IMR-90 (cell line): ENCODE measurements at regions not wholly inside any gene's neighbourhood (a gene's known extent, or its start where the extent isn't known, plus 50 kb on each side); places are given as distances from the start of the nearest gene placed in this dataset.

Source experiments
- ATAC-seq: fragments of 200-7000 bp; cut with Tn5 transposase; 2 replicates; pipeline ENCODE4 v1.9.1; 2020; ENCODE audit warnings: low read depth, mild to moderate bottlenecking, moderate library complexity
- BruUV-seq: library from RNA; stranded (reverse); fragments of 400-500 nt; replicated peaks from 2 replicates; lab custom pipeline; 2021; lab: Mats Ljungman, UMichigan
- CTCF ChIA-PET: fragments of 300-600 bp; formaldehyde crosslinking; extraction: SDS; loops from one replicate; lab custom pipeline; 2021; ENCODE audit warnings: antibody characterized with exemption; lab: Yijun Ruan, JAX
- POLR2A ChIA-PET: fragments of 300-600 bp; sonication (Branson Sonifier 250); formaldehyde crosslinking; loops from one replicate; lab custom pipeline; 2022; ENCODE audit warnings: antibody characterized with exemption; ENCODE audit not compliant: unreplicated experiment; lab: Charles Lee
- DNase-seq: peaks from one replicate; pipeline ENCODE4 v3.0.0; 2013
- H2AFZ ChIP-seq: replicated peaks from 2 replicates; pipeline ENCODE3; 2013; ENCODE audit warnings: low read length, mild to moderate bottlenecking; ENCODE audit not compliant: poor library complexity
- H2AK5ac ChIP-seq: 2 replicates; pipeline ENCODE4 v1.6.1; 2013; ENCODE audit warnings: low read depth, low read length, inconsistent platforms
- H2AK9ac ChIP-seq: replicated peaks from 2 replicates; pipeline ENCODE3; 2013; ENCODE audit warnings: mild to moderate bottlenecking, low read depth, low read length, moderate library complexity; ENCODE audit not compliant: poor library complexity
- H2BK120ac ChIP-seq: 2 replicates; pipeline ENCODE4 v1.6.1; 2013; ENCODE audit warnings: low read depth, low read length, inconsistent platforms
- H2BK15ac ChIP-seq: 3 replicates; pipeline ENCODE4 v1.6.1; 2013; ENCODE audit warnings: low read depth, low read length, inconsistent platforms
- H2BK20ac ChIP-seq: 2 replicates; pipeline ENCODE4 v1.6.1; 2013; ENCODE audit warnings: low read depth, mild to moderate bottlenecking, inconsistent platforms, low read length, moderate library complexity
- H2BK5ac ChIP-seq: 2 replicates; pipeline ENCODE4 v1.6.1; 2013; ENCODE audit warnings: mild to moderate bottlenecking, low read depth, low read length, inconsistent platforms; ENCODE audit not compliant: poor library complexity, severe bottlenecking
- H3K14ac ChIP-seq: replicated peaks from 2 replicates; pipeline ENCODE4 v1.6.1; 2013; ENCODE audit warnings: low read depth, low read length, inconsistent platforms
- H3K18ac ChIP-seq: 2 replicates; pipeline ENCODE4 v1.6.1; 2013; ENCODE audit warnings: low read depth, low read length, control low read depth
- H3K23ac ChIP-seq: 2 replicates; pipeline ENCODE4 v1.6.1; 2013; ENCODE audit warnings: low read depth, low read length, inconsistent platforms
- H3K27ac ChIP-seq: 2 replicates; pipeline ENCODE4 v1.5.1; 2013; ENCODE audit warnings: mild to moderate bottlenecking, control low read depth, low read length; ENCODE audit not compliant: insufficient read depth
- H3K27me3 ChIP-seq: 2 replicates; pipeline ENCODE4 v1.6.1; 2013; ENCODE audit warnings: low read length; ENCODE audit not compliant: control insufficient read depth, insufficient read depth
- H3K36me3 ChIP-seq: 2 replicates; pipeline ENCODE4 v1.6.1; 2013; ENCODE audit warnings: low read length, mixed read lengths; ENCODE audit not compliant: control insufficient read depth, insufficient read depth
- H3K4ac ChIP-seq: 2 replicates; pipeline ENCODE4 v1.6.1; 2013; ENCODE audit warnings: low read depth, low read length, inconsistent platforms
- H3K4me1 ChIP-seq: 2 replicates; pipeline ENCODE4 v1.6.1; 2013; ENCODE audit warnings: low read length, mixed read lengths; ENCODE audit not compliant: control insufficient read depth, insufficient read depth
- H3K4me2 ChIP-seq: 2 replicates; pipeline ENCODE4 v1.6.1; 2013; ENCODE audit warnings: low read depth, mild to moderate bottlenecking, control low read depth, low read length, moderate library complexity
- H3K4me3 ChIP-seq: 2 replicates; pipeline ENCODE4 v1.5.1; 2013; ENCODE audit warnings: low read depth, mild to moderate bottlenecking, control low read depth, low read length, moderate library complexity; ENCODE audit not compliant: insufficient read depth
- H3K56ac ChIP-seq: 2 replicates; pipeline ENCODE4 v1.6.1; 2013; ENCODE audit warnings: low read length, inconsistent platforms; ENCODE audit not compliant: insufficient read depth; ENCODE audit errors: extremely low read depth
- H3K79me1 ChIP-seq, 2 experiments: 2 replicates each; pipeline ENCODE4 v1.6.1; 2013; ENCODE audit warnings: low read length in 2 of 2, inconsistent platforms in 1 of 2, low read depth in 1 of 2
- H3K9ac ChIP-seq: 2 replicates; pipeline ENCODE4 v1.6.1; 2013; ENCODE audit warnings: low read depth, low read length, control low read depth
- H3K9me1 ChIP-seq: 2 replicates; pipeline ENCODE4 v1.6.1; 2013; ENCODE audit warnings: low read length, inconsistent platforms; ENCODE audit not compliant: insufficient read depth
- H3K9me3 ChIP-seq: 2 replicates; pipeline ENCODE4 v1.6.1; 2013; ENCODE audit warnings: low read length; ENCODE audit not compliant: control insufficient read depth, insufficient read depth
- H4K20me1 ChIP-seq: 2 replicates; pipeline ENCODE4 v1.6.1; 2013; ENCODE audit warnings: low read length, inconsistent platforms; ENCODE audit not compliant: insufficient read depth
- H4K5ac ChIP-seq: 2 replicates; pipeline ENCODE4 v1.6.1; 2013; ENCODE audit warnings: mild to moderate bottlenecking, low read depth, low read length, control low read depth
- H4K8ac ChIP-seq, 2 experiments: 2 replicates each; pipeline ENCODE4 v1.6.1; 2013; ENCODE audit warnings: low read depth in 2 of 2, low read length in 2 of 2, control low read depth in 1 of 2, inconsistent platforms in 1 of 2
- H4K91ac ChIP-seq: 2 replicates; pipeline ENCODE4 v1.6.1; 2013; ENCODE audit warnings: low read depth, low read length, inconsistent platforms; ENCODE audit not compliant: insufficient read depth
- CEBPB ChIP-seq: IDR thresholded peaks from 2 replicates; pipeline ENCODE4 v1.6.1; 2012; ENCODE audit warnings: low read depth, low read length, improper control_type of control experiment
- MAFK ChIP-seq: IDR thresholded peaks from 2 replicates; pipeline ENCODE4 v1.6.1; 2012; ENCODE audit warnings: low read depth, low read length, improper control_type of control experiment
- MXI1 ChIP-seq: IDR thresholded peaks from 2 replicates; pipeline ENCODE4 v1.6.1; 2012; ENCODE audit warnings: low read depth, mild to moderate bottlenecking, low read length, moderate library complexity, borderline replicate concordance
- SMC3 ChIP-seq: fragments of 150-350 bp; IDR thresholded peaks from 2 replicates; pipeline ENCODE4 v1.6.1; 2016; ENCODE audit warnings: low read depth, mild to moderate bottlenecking, antibody characterized with exemption, low read length, moderate library complexity
- WGBS, 2 experiments: methylation state at CpG; one replicate each; pipeline versions ENCODE4 v1.1.5 to v1.1.7; 2013; ENCODE audit warnings: missing lambda C conversion rate in 2 of 2; ENCODE audit not compliant: insufficient read length in 1 of 2; ENCODE audit errors: extremely low coverage in 2 of 2; 5-methylcytosine and 5-hydroxymethylcytosine counted together
- dilution Hi-C: fragments of 300-500 bp; cut with HindIII; formaldehyde crosslinking; loops from one replicate; pipeline ENCODE4 v1.14.3; 2018; ENCODE audit warnings: low sequenced_read_pairs; ENCODE audit not compliant: unreplicated experiment
- in situ Hi-C: fragments of 300-500 bp; cut with MboI; formaldehyde crosslinking; loops from 3 replicates; pipeline ENCODE4 v1.14.3; 2019; ENCODE audit warnings: low sequenced_read_pairs, inconsistent platforms, mixed read lengths
- intact Hi-C: fragments of 100-400 bp; cut with micrococcal nuclease; formaldehyde crosslinking; loops from 2 replicates; pipeline ENCODE4 v1.10.0; 2022
- TF ChIP-seq, protein P1 (sequence below): fragments of 150-350 bp; IDR thresholded peaks from 2 replicates; pipeline ENCODE4 v1.6.1; 2017; ENCODE audit warnings: mild to moderate bottlenecking, antibody characterized with exemption, low read length, low read depth

GRCh38 chr3:153269730-153270129, 107.7 kb downstream of the RAP2B start:
- Histone ChIP-seq H3K4me1 (no peaks in the 10 kb centered on the region), H2AFZ (no peak overlapping the region), H3K14ac (no peak overlapping the region), H4K20me1 (no peaks in the 10 kb centered on the region), H4K8ac (no peak overlapping the region), H2BK5ac (no peak overlapping the region), H3K36me3 (no peaks in the 10 kb centered on the region), H3K56ac (no peak overlapping the region), H3K4me2 (no peak overlapping the region), H4K91ac (no peak overlapping the region), H3K27ac (no peak overlapping the region), H3K9me1 (0 out of 2 replicates have a peak, but pooled peaks cover under 1% of the 10 kb centered on the region), H2AK9ac (no peak overlapping the region), H3K9ac (no peak overlapping the region), H4K5ac (no peak overlapping the region), H2AK5ac (no peak overlapping the region), H2BK20ac (no peak overlapping the region), H3K4ac (no peak overlapping the region), H3K4me3 (no peak overlapping the region), H2BK120ac (no peak overlapping the region), H3K18ac (no peak overlapping the region), H3K27me3 (no peaks in the 10 kb centered on the region), H2BK15ac (no peak overlapping the region), H3K9me3 (no peaks in the 10 kb centered on the region), H3K23ac (no peak overlapping the region), H3K79me1 (no peaks in the 10 kb centered on the region)
- ChIA-PET POLR2A (no interaction called here), CTCF (no interaction called here)
- BruUV-seq: no TSS peak
- in situ Hi-C loops (no loop called here), dilution Hi-C loops (no loop called here), intact Hi-C loops (no loop called here)
- WGBS, 2 experiments: no CpG with 5 or more reads among the region's 4 CpGs
- DNase-seq (no peak), ATAC-seq (no peak)
- TF ChIP-seq, protein P1, sequence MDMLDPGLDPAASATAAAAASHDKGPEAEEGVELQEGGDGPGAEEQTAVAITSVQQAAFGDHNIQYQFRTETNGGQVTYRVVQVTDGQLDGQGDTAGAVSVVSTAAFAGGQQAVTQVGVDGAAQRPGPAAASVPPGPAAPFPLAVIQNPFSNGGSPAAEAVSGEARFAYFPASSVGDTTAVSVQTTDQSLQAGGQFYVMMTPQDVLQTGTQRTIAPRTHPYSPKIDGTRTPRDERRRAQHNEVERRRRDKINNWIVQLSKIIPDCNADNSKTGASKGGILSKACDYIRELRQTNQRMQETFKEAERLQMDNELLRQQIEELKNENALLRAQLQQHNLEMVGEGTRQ: no peak
- TF ChIP-seq SMC3 (no peak), MAFK (no peak), MXI1 (no peak), CEBPB (no peak)
